H4 (cell line): ENCODE measurements at regions not wholly inside any gene's neighbourhood (a gene's known extent, or its start where the extent isn't known, plus 50 kb on each side); places are given as distances from the start of the nearest gene placed in this dataset.
"Not testable (repeated sequence)": the region's sequence is repeated elsewhere in the genome, so short reads cannot be mapped to it uniquely, and the experiment has no call there.

Experiments used
- DNase-seq: peaks from one replicate; pipeline ENCODE4 v3.0.0-alpha.2; 2015; ENCODE audit warnings: low spot score

DNA sequence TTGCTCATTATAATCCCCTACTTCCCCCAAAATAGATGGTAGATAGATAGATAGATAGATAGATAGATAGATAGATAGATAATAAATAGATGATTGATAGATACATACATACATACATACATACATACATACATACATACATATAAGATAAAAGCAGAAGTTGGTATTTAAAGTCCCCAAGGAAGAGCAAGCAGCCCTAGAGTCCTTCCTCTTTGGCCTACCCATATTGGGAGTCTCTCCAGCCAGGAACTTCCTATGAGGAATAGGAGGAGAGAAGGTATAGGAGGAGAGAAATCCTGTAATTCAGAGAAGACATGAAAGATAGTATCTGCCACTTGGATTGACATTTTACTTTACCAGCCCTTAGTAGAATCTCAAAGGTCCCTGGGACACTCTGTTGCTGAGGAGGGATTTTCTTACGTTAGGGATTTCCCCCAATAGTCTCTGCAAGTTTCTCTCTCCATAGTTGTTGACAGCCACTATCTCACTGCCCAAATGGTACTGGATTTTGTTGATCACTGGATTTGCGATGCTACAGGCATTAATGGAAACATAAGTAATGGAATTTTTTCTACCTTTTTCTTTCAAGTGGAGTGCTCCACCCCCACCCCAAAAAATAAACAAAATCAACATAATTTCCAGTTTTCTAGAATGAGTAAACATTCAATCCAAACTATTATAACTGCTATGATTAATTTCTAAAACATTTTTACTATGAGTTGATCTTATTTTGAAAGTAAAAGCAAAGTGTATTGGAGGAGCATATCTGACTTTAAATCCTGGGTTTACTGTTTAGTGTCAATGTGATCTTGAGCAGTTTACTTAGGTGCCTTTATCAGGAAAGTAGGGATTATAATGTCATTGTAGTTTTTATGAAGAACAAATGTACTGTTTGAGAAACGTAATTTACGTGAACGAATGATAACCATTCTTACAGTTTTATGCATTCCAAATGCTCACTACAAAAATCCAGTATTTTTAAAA is 93.2 kb upstream of the TNFSF4 start:
- DNase-seq, result no peak

DNA sequence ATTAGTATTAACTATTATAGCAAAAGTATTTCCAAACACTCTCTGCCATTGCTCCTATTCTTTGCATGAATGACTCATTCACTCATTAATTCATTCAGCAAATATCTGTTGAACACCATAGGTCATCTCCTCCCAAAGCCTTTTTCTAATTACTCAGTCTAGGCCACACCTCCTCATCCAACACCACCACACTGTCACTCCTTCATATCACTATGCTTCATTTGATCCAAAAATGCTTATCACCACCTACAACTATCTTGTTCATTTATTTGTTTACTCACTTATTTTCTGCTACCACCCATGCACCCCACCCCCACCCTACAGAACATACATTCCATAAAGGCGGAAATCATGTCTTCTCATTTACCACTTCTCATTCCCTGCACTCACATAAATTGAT is 94.4 kb upstream of the TNFSF4 start:
- no peak for DNase-seq

DNA sequence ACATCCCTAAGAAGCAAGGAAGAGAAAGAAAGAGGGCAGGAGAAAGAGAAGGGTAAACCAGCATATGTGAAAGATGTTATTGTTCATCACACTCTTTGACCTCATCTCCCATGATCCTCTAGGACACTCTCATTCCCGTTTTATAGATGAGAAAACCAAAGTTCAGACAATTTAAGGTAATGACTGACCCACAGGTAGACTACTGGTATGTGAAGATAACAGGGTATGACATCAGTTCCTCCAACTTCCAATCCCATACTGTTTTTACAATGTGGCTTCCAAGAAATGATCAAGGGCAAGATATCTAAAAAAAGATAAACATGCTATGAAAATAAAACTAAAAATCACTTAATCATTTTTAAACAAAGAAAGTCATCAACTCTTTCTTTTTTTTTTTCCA is 95.2 kb upstream of the TNFSF4 start:
- no peak for DNase-seq

DNA sequence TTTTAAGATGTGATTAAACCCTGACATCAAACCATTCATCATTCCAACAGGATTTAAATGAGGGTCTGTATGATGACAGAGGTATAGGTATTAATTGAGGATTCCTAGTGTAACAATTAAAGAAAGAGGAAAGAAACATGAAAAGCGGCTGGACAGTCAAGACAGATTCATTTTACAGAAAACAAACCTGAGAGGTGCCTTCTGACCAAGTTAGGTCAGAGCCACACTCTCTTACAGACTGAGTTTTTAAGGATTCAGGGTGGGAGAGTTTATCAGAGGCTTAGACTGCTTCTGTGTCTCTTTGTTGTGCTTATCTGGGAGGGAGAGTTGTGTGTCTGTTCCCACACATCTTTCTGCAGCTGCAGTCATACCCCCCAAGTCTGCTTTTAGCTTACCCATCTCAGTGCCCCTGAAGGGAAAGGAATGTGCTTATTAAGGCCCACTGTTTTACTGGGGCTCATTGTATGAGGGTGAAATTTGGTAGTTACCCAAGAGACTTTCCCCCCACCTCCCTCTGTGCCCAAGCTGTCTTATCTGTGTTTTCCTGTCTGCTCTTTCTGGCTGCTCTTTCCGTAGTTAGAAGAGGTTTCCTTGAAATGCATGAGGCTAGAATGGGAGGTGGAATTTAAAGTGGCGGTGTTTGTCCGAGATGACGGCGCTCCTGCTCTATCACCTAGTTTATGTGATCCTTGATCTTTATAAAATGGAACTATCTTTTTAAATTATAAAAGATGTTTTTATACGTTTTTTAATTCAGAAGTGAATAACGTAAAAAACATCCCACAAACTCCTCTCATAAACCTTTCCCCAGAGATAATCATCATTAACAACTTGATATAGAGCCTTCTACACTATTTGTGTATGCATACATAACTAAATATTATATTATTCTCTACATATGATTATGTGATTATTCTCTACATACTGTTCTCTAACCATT is 96.0 kb upstream of the TNFSF4 start:
- no peak for DNase-seq

DNA sequence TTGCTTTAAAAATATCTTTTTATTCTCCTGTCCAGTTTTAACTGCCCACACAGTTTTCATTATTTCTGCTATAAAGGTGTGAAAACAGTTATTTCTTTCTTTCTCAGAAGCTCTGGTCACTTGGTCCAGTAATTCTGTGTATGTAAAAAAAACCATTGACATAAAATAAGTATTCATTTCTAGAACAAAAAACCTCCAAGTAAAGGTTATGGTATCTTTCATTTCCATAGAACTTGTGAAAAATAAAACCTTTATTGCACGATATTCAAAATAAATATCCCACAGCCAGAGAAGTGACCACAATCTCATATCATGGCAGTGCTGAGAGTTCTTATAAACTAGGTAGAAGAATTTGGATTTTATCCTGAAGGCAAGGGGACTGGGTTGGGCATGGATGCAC is 96.9 kb upstream of the TNFSF4 start:
- no peak for DNase-seq

DNA sequence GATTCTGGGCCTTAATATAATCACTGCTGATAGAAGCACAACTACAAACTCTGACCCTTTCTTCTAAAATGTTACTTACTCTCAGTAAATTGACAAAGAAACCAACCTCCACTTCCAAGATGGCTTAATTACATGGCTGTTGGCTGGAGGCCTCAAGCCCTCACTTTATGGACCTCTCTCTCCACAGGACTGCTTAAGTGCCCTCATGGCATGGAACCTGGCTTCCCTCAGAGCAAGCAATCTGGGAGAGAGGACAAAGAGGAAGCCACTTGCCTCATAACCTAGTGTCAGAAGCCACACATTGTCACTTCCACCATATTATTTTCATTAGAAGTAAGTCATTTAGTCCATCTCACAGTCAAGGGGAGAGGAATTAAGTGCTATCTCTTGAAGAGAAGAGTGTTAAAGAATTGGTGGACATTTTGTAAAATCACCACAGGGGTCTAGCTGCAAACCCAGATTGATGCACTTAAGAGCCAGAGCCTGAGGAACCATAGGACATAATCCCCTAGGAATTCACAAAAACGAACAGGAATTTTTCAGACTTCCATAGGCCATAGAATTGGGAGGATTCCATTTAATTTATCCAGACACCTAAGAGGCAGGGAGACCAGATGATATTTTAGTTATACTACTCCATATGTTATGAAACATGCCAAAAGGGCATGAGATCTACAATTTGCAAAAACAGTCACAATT is 97.5 kb upstream of the TNFSF4 start:
- DNase-seq, result no peak

DNA sequence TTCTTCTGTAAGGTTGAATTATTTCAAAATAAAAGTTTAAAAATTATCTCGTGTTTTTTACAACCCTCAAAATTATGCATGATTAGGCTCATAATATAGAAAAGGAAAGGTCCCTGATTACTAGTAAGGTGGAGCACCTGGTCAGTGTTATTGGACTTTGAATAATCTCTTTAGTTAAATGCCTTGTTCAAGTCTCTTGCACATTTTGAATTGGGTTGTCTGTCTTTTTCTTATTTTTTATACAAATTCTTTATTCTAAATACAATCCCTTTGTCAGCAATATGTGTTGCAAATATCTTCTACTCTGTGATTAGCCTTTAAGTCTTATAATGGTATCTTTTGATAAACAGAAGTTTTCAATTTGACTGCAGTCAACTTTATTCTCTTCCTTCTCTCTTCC is 100.7 kb upstream of the TNFSF4 start:
- DNase-seq, result no peak

DNA sequence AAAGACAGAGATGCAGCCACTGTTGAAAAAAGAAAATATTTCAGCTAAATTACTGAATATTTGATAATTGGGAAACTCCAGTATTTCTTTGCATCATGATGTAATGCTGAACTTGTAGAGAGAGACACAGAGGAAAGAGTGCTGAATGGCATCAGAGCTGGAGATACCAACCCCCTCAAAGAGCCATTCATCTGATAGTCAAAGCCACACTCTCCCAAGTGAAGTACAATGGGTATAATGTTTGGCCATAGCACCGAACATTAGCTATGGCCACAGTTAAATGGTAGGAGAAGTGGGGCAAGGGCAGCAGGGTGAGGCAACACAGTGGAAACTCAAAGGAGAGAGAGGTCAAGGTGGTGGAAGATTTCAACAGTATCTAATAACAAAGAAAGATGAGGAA is 107.5 kb upstream of the TNFSF4 start:
- DNase-seq, result no peak

DNA sequence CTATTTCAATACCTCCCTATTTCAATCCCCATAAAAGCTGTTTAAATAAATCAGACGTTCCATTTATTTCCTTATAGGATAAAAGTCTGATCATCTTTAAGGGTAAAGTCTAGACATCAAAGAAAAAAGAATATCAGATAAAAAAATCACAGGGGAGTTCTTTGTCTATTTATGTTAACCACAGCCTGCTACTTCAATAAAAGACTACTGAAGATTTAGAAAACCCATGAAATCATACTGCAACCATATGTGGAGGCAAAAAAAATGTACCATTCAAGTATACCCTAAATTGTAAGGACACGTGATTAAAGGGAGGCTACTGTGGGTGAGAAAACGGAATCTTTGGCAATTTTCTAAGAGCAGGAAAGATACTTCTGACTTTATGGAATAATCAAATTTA is 108.2 kb upstream of the TNFSF4 start:
- no peak for DNase-seq

DNA sequence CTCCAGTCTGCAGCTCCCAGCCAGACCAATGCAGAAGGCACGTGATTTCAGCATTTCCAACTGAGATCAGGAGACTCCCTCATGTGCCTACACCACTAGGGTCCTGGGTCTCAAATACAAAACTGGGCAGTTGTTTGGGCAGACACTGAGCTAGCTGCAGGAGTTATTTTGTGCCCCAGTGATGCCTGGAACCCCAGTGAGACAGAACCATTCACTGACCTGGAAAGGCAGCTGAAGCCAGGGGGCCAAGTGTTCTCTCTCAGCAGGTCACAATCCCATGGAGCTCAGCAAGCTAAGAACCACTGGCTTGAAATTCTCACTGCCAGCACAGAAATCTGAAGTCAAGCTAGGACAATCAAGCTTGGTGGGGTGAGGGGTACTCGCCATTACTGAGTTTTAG is 111.7 kb upstream of the TNFSF4 start:
- DNase-seq, result no peak

DNA sequence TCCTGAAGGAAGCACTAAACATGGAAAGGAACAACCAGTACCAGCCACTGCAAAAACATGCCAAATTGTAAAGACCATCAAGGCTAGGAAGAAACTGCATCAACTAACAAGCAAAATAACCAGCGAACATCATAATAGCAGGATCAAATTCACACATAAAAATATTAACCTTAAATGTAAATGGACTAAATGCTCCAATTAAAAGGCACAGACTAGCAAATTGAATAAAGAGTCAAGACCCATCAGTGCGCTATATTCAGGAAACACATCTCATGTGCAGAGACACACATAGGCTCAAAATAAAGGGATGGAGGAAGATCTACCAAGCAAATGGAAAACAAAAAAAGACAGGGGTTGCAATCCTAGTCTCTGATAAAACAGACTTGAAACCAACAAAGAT is 117.2 kb upstream of the TNFSF4 start:
- not testable (repeated sequence) for DNase-seq

DNA sequence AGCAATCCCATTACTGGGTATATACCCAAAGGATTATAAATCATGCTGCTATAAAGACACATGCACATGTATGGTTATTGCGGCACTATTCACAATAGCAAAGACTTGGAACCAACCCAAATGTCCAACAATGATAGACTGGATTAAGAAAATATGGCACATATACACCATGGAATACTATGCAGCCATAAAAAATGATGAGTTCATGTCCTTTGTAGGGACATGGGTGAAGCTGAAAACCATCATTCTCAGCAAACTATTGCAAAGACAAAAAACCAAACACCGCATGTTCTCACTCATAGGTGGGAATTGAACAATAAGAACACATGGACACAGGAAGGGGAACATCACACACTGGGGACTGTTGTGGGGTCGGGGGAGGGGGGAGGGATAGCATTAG is 120.9 kb upstream of the TNFSF4 start:
- not testable (repeated sequence) for DNase-seq

DNA sequence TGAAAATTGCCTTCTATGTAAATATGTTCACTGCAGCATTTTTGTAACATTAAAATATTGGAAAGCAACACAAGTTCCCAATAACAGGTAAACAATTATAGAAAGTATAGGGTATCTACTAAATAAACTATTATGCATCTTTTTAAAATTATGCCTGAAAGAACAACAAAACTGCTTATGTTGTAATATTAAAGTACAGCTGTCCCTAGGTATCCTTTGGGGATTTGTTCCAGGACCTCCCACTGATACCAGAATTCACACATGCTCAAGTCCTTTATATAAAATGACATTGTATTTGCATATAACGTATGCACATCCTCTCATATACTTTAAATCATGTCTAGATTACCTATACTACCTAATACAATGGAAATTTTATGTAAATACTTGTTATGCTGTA is 121.8 kb upstream of the TNFSF4 start:
- no peak for DNase-seq

DNA sequence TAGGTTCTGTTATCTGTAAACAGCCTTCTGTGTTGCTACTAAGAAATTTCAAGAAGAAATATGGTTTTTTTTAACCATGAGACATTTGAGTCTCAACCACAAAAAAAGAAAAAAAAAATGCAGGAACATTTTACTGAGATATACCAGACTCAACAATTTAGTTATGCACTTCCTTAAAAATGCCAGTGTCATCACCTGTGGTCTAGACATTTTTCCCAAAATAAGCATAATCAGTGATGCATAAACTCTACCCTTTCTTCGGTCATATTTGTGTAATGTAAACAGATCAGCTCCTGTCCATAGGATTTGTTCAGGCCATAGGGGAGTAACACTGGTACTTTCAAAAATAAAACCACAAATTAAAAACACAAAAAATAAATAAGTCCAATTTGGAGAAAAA is 122.6 kb upstream of the TNFSF4 start:
- peak; percentile 49 for DNase-seq

DNA sequence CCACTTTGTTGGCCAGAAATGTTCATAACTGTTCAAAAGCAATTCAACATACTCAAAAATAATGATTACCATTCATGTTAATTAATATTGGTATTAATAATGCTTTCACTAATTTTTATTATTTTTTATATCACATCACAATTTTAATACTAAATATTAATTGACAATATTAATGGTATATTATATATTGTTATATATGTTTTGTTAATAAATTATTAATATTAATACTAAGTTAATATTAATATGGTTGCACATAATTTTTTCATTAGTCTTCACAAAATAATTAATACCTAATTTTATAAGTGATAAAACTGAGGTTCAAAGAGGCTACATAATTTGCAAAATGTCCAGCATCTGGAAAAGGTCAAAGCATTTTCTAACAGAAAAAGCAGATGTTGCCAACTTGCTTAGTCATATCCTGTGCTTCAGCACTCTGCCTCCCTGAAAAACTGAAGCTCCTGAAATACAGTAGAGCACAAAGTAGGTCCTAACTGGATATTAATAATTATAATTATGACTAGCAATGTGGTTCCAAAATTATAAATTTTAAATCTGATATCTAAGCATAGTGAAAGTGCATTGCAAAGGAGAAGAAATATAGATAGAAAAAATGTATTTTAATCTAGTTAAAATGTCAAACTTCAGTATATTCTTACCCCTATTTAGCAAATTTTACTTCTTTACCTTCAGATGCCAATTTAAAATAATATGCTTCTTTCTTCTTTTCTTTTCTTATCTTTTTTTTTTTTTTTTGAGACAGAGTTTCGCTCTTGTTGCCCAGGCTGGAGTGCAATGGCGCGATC is 123.2 kb upstream of the TNFSF4 start:
- DNase-seq, result peak; percentile 71

DNA sequence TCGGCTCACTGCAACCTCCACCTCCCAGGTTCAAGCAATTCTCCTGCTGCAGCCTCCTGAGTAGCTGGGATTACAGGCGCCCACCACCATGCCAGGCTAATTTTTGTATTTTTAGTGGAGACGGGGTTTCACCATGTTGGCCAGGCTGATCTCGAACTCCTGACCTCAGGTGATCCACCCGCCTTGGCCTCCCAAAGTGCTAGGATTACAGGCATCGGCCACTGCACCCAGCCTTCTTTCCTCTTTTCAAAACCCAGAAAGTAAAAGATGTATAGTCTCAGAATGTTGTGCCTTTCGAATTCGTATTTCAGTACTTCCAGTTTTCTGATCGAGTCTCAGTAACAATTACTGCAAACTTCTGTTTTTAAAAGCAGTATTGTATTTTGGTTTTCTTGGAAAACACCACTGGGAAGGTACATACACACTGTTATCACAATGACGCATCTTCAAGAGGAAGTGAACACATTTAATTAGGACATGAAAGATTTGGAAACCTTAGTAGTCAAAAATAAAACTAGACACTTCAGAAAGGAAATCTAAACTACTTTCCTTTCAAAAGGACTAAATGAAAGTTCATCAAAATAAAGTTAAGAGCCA is 123.9 kb upstream of the TNFSF4 start:
- not testable (repeated sequence) for DNase-seq

DNA sequence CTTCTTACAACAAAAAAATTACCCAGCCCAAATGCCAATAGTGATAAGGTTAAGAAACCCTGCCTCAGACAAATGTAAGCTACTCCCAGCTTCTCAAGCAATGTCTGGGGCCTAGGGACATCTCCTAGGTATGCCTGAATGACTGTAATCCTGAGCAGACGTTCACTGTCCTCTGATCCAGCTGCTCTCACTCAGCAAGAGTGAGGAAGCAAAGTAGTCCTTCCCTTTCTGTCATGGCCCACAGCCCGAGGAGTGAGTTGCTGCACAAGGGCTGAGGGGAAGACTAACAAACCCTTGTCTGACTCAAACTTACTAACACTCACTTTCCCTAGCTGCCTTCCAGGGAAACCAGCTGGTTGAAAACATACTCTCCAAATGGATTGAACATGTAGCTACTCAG is 124.9 kb upstream of the TNFSF4 start:
- DNase-seq, result no peak

DNA sequence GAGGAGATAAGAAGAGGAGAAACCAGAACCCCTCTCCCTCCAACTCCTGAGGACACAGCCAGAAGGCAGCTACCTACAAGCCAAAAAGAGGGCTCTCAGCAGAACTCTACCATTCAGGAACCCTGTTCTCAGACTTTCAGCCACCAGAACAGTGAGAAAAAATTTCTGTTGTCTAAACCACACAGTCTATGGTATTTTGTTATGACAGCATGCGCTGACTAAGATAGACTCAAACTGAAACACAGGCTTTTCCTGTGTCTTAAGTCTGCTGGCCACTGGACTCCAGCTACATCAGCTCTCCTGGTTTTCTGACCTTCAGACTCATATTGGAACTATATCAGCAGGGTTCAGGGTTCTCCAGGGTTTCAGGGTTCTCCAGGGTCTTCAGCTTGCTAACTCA is 126.5 kb upstream of the TNFSF4 start:
- DNase-seq, result no peak

DNA sequence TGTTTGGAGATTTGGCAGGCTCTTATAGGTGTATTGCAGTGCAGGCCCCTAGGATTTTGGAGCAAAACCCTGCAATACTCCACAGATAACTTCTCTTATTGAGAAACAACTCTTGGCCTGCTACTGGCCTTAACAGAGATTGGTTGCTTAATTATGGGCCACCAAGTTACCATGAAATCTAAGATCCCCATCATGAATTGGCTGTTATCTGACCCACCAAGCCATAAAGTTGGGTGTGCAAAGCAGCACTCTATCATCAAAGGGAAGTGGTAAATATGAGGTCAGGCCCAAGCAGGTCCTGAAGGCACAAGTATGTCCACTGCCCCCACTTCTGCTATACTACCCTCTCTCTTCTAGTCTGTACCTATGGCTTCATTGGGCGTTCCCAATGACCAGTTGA is 130.0 kb upstream of the TNFSF4 start:
- no peak for DNase-seq

DNA sequence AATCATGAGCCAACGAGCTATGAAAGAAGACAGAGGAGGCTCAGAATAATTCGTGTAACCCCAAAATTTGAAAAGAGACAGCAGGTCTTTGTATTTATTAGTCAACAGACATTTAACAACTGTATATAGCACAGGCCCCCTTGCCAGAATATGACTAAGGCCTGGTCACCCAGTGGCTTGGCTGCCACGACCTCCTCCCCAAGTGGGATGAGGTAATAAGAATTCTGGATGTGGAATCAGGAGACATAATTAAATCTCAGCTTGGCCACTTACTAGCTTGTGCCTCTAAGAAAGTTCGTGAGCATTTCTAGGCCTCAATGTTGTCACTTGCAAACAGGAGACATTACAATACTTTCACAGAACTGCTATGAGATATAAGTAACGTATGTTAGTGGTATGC is 134.2 kb upstream of the TNFSF4 start:
- peak; percentile 19 for DNase-seq

DNA sequence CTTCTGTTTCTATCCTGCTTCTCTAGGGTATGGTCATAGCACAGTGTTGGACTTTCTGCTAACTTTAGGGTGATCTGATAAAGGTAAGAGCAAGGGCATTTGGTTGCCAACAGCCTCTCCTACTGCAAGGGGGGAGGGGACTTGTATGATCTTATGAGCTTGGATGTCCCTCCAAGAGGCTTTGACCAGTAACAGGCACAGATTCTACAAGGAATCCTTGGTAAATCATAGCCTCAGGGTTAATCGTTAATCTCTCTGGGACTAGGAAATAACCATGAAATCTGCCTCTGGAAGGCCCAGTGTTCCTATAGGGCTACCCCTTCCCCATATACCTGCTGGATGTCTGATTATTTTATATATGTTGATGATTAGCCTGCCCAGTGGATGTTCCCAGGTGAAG is 134.8 kb upstream of the TNFSF4 start:
- no peak for DNase-seq
